H9 (cell line): ENCODE measurements at regions not wholly inside any gene's neighbourhood (a gene's known extent, or its start where the extent isn't known, plus 50 kb on each side); places are given as distances from the start of the nearest gene placed in this dataset.

ENCODE experiments used
- DNase-seq: peaks from one replicate; pipeline ENCODE4 v3.0.0-alpha.2; 2017
- H2AFZ ChIP-seq: one replicate; pipeline ENCODE4 v1.6.1; 2013; ENCODE audit warnings: mild to moderate bottlenecking, low read length, control low read depth, moderate library complexity
- H2AK5ac ChIP-seq: 2 replicates; pipeline ENCODE4 v1.6.1; 2013; ENCODE audit warnings: low read length, control low read depth, mixed read lengths; ENCODE audit not compliant: insufficient read length
- H2BK120ac ChIP-seq: one replicate; pipeline ENCODE4 v1.6.1; 2013; ENCODE audit warnings: low read depth, mild to moderate bottlenecking, low read length, control low read depth, inconsistent platforms; ENCODE audit not compliant: poor library complexity, severe bottlenecking
- H2BK12ac ChIP-seq: 2 replicates; pipeline ENCODE4 v1.6.1; 2013; ENCODE audit warnings: low read length, control low read depth, mixed read lengths, low read depth; ENCODE audit not compliant: insufficient read length
- H2BK15ac ChIP-seq: 2 replicates; pipeline ENCODE4 v1.6.1; 2013; ENCODE audit warnings: low read depth, low read length, control low read depth
- H2BK20ac ChIP-seq: one replicate; pipeline ENCODE4 v1.6.1; 2013; ENCODE audit warnings: low read depth, mild to moderate bottlenecking, low read length, control low read depth, inconsistent platforms; ENCODE audit not compliant: poor library complexity, severe bottlenecking
- H2BK5ac ChIP-seq: 2 replicates; pipeline ENCODE4 v1.6.1; 2013; ENCODE audit warnings: low read length, control low read depth, mixed read lengths; ENCODE audit not compliant: insufficient read length
- H3K14ac ChIP-seq: 2 replicates; pipeline ENCODE4 v1.6.1; 2013; ENCODE audit warnings: low read length, control low read depth; ENCODE audit not compliant: insufficient read depth
- H3K18ac ChIP-seq: 2 replicates; pipeline ENCODE4 v1.6.1; 2013; ENCODE audit warnings: low read depth, mild to moderate bottlenecking, mixed read lengths, low read length, control low read depth; ENCODE audit not compliant: insufficient read length
- H3K23ac ChIP-seq: 2 replicates; pipeline ENCODE4 v1.6.1; 2013; ENCODE audit warnings: low read length, control low read depth, mixed read lengths, low read depth; ENCODE audit not compliant: insufficient read length
- H3K23me2 ChIP-seq: 2 replicates; pipeline ENCODE4 v1.6.1; 2013; ENCODE audit warnings: low read depth, mild to moderate bottlenecking, mixed read lengths, low read length, control low read depth; ENCODE audit not compliant: insufficient read length, poor library complexity, severe bottlenecking
- H3K27ac ChIP-seq: 2 replicates; pipeline ENCODE4 v1.5.1; 2013; ENCODE audit warnings: low read length, control low read depth, mixed read lengths, low read depth; ENCODE audit not compliant: insufficient read length
- H3K27me3 ChIP-seq: 2 replicates; pipeline ENCODE4 v1.6.1; 2013; ENCODE audit warnings: low read length, control low read depth, inconsistent platforms; ENCODE audit not compliant: insufficient read depth
- H3K4ac ChIP-seq: 2 replicates; pipeline ENCODE4 v1.6.1; 2013; ENCODE audit warnings: low read depth, mild to moderate bottlenecking, control low read depth, inconsistent platforms, low read length, moderate library complexity
- H3K4me1 ChIP-seq: 2 replicates; pipeline ENCODE4 v1.6.1; 2013; ENCODE audit warnings: low read length, control low read depth, inconsistent platforms; ENCODE audit not compliant: insufficient read depth
- H3K4me2 ChIP-seq: 2 replicates; pipeline ENCODE4 v1.6.1; 2013; ENCODE audit warnings: low read length, control low read depth, mixed read lengths; ENCODE audit not compliant: insufficient read length, insufficient read depth
- H3K56ac ChIP-seq: 2 replicates; pipeline ENCODE4 v1.6.1; 2013; ENCODE audit warnings: low read depth, mild to moderate bottlenecking, mixed read lengths, low read length, control low read depth; ENCODE audit not compliant: insufficient read length
- H3K79me1 ChIP-seq: 2 replicates; pipeline ENCODE4 v1.6.1; 2013; ENCODE audit warnings: low read depth, mild to moderate bottlenecking, moderate library complexity, low read length, control low read depth, inconsistent platforms; ENCODE audit not compliant: insufficient read depth, poor library complexity, severe bottlenecking
- H3K79me2 ChIP-seq: 2 replicates; pipeline ENCODE4 v1.6.1; 2013; ENCODE audit warnings: low read length, control low read depth, inconsistent platforms; ENCODE audit not compliant: insufficient read depth
- H3K9ac ChIP-seq: 2 replicates; pipeline ENCODE4 v1.6.1; 2013; ENCODE audit warnings: low read length, control low read depth, mixed read lengths; ENCODE audit not compliant: insufficient read length; ENCODE audit errors: extremely low read depth
- H3K9me3 ChIP-seq: one replicate; pipeline ENCODE4 v1.6.1; 2013; ENCODE audit warnings: low read depth, low read length, inconsistent platforms; ENCODE audit not compliant: control insufficient read depth
- H3T11ph ChIP-seq: one replicate; pipeline ENCODE4 v1.6.1; 2013; ENCODE audit warnings: mild to moderate bottlenecking, low read length, control low read depth, inconsistent platforms
- H4K20me1 ChIP-seq: one replicate; pipeline ENCODE4 v1.6.1; 2013; ENCODE audit not compliant: control insufficient read depth, insufficient read length, insufficient read depth
- H4K5ac ChIP-seq: 2 replicates; pipeline ENCODE4 v1.6.1; 2013; ENCODE audit warnings: low read depth, mild to moderate bottlenecking, mixed read lengths, low read length, control low read depth; ENCODE audit not compliant: insufficient read length
- H4K8ac ChIP-seq: replicated peaks from 2 replicates; pipeline ENCODE4 v1.6.1; 2013; ENCODE audit warnings: low read length, control low read depth, mixed read lengths, low read depth; ENCODE audit not compliant: insufficient read length
- H4K91ac ChIP-seq: 2 replicates; pipeline ENCODE4 v1.6.1; 2013; ENCODE audit warnings: low read depth, mild to moderate bottlenecking, moderate library complexity, mixed read lengths, low read length, control low read depth; ENCODE audit not compliant: insufficient read length
- H3K27ac Mint-ChIP-seq, 3 experiments: 2 replicates in 2 of 3; 3 replicates in 1 of 3; pipeline ENCODE4 v1.8.0; 2020 to 2021; ENCODE audit warnings: mixed read lengths in 3 of 3, mild to moderate bottlenecking in 1 of 3, moderate library complexity in 1 of 3
- H3K27me3 Mint-ChIP-seq: 2 replicates; pipeline ENCODE4 v1.8.0; 2021; ENCODE audit warnings: low read depth, mild to moderate bottlenecking, moderate library complexity, mixed read lengths
- H3K36me3 Mint-ChIP-seq, 3 experiments: 2 replicates in 2 of 3; 3 replicates in 1 of 3; pipeline ENCODE4 v1.8.0; 2020 to 2021; ENCODE audit warnings: low read depth in 3 of 3, mixed read lengths in 3 of 3; ENCODE audit not compliant: insufficient read depth in 1 of 3
- H3K4me1 Mint-ChIP-seq, 2 experiments: 2 replicates each; pipeline ENCODE4 v1.8.0; 2020; ENCODE audit warnings: mixed read lengths in 2 of 2
- H3K4me3 Mint-ChIP-seq, 2 experiments: 2 replicates in 1 of 2; 3 replicates in 1 of 2; pipeline ENCODE4 v1.8.0; 2020 to 2021; ENCODE audit warnings: mild to moderate bottlenecking in 2 of 2, mixed read lengths in 2 of 2, moderate library complexity in 1 of 2
- H3K9me3 Mint-ChIP-seq, 2 experiments: 2 replicates in 1 of 2; 3 replicates in 1 of 2; pipeline ENCODE4 v1.8.0; 2020; ENCODE audit warnings: mild to moderate bottlenecking in 2 of 2, mixed read lengths in 2 of 2, moderate library complexity in 1 of 2
- WGBS: extraction: QIAGEN DNeasy Blood & Tissue Kit; methylation state at CpG from one replicate; pipeline ENCODE4 v1.1.7; 2013; ENCODE audit warnings: missing lambda C conversion rate, low lambda C conversion rate, mixed read lengths; ENCODE audit not compliant: insufficient read length; ENCODE audit errors: extremely low coverage; 5-methylcytosine and 5-hydroxymethylcytosine counted together
- TF ChIP-seq, protein P1 (sequence below): fragments of 200-600 bp; sonication (generic); conservative IDR thresholded peaks from 3 replicates; pipeline ENCODE4 v1.8.0; 2021; ENCODE audit warnings: antibody characterized with exemption, mild to moderate bottlenecking

- no peak overlapping the region for H2AFZ ChIP-seq
- no peaks in the 10 kb centered on the region for H4K20me1 ChIP-seq
- H4K91ac ChIP-seq = no peak overlapping the region
- no peak overlapping the region for H2AK5ac ChIP-seq
- no peak overlapping the region for H2BK5ac ChIP-seq
- peaks cover 9% of the 10 kb centered on the region for H3K9me3 ChIP-seq
- H3K36me3 Mint-ChIP-seq = peaks cover 0 to 15% (median 0%) of the 10 kb centered on the region in 3 experiments; a peak in 4 of 7 replicates
- WGBS = no CpG with 5 or more reads among the region's 3 CpGs
- H3K27ac ChIP-seq = no peak overlapping the region
- H3K18ac ChIP-seq = no peak overlapping the region
- no peak overlapping the region for H3K4me3 Mint-ChIP-seq
- no peak overlapping the region for H2BK15ac ChIP-seq
- H3K27me3 ChIP-seq = no peaks in the 10 kb centered on the region
- no peak overlapping the region for H3K27ac Mint-ChIP-seq
- no peak overlapping the region for H3T11ph ChIP-seq
- H3K27me3 Mint-ChIP-seq = peaks cover under 1% of the 10 kb centered on the region
- H2BK12ac ChIP-seq = no peak overlapping the region
- H3K23ac ChIP-seq = no peak overlapping the region
- TF ChIP-seq, protein P1, sequence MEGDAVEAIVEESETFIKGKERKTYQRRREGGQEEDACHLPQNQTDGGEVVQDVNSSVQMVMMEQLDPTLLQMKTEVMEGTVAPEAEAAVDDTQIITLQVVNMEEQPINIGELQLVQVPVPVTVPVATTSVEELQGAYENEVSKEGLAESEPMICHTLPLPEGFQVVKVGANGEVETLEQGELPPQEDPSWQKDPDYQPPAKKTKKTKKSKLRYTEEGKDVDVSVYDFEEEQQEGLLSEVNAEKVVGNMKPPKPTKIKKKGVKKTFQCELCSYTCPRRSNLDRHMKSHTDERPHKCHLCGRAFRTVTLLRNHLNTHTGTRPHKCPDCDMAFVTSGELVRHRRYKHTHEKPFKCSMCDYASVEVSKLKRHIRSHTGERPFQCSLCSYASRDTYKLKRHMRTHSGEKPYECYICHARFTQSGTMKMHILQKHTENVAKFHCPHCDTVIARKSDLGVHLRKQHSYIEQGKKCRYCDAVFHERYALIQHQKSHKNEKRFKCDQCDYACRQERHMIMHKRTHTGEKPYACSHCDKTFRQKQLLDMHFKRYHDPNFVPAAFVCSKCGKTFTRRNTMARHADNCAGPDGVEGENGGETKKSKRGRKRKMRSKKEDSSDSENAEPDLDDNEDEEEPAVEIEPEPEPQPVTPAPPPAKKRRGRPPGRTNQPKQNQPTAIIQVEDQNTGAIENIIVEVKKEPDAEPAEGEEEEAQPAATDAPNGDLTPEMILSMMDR = no peak
- no peak for DNase-seq
- H4K5ac ChIP-seq = no peak overlapping the region
- H3K9ac ChIP-seq = no peak overlapping the region
- no peak overlapping the region for H3K56ac ChIP-seq
- H3K4me2 ChIP-seq = no peak overlapping the region
- H3K79me2 ChIP-seq = no peaks in the 10 kb centered on the region
- H3K4me1 ChIP-seq = no peaks in the 10 kb centered on the region
- no peak overlapping the region for H3K14ac ChIP-seq
- peaks cover 0 to 3% of the 10 kb centered on the region in 2 experiments; a peak in 2 of 4 replicates for H3K4me1 Mint-ChIP-seq
- no peaks in the 10 kb centered on the region for H3K79me1 ChIP-seq
- H3K4ac ChIP-seq = no peak overlapping the region
- H4K8ac ChIP-seq = no peak overlapping the region
- no peak overlapping the region for H2BK120ac ChIP-seq
- H2BK20ac ChIP-seq = no peak overlapping the region
- peaks cover 18 to 21% of the 10 kb centered on the region in 2 experiments for H3K9me3 Mint-ChIP-seq
- no peaks in the 10 kb centered on the region for H3K23me2 ChIP-seq
Measured at GRCh38 chr2:71962350-71962749, 185.3 kb downstream of the CYP26B1 start.
